ENCODE measurements at regions not wholly inside any gene's neighbourhood (a gene's known extent, or its start where the extent isn't known, plus 50 kb on each side); places are given as distances from the start of the nearest gene placed in this dataset.

- H3K9me3 ChIP-seq = no peaks in the 10 kb centered on the region
- no peaks in the 10 kb centered on the region for H3K36me3 ChIP-seq
- no peaks in the 10 kb centered on the region for H3K27me3 ChIP-seq
- intact Hi-C loops (cut with DNase I; ENCODE audit: low total_unique reads) = no loop called here
- TF ChIP-seq CTCF (IDR thresholded peaks at IDR 0.05) = no peak
- no peak for TF ChIP-seq POLR2A (IDR thresholded peaks at IDR 0.05)
- TF ChIP-seq POLR2AphosphoS5 (IDR thresholded peaks at IDR 0.05) = no peak
- no peak for TF ChIP-seq EP300 (IDR thresholded peaks at IDR 0.05)
- no peak overlapping the region for H3K27ac ChIP-seq
- DNase-seq = no peak
- WGBS, 5 donors = 65 to 86% (median 78%) methylated on average over 3 of the region's 3 CpGs
- H3K4me3 ChIP-seq = no peak overlapping the region
- no peaks in the 10 kb centered on the region for H3K4me1 ChIP-seq
These were observed 475.7 kb upstream of the PKDCC start for GRCh38 chr2:41572154-41572553.

DNA sequence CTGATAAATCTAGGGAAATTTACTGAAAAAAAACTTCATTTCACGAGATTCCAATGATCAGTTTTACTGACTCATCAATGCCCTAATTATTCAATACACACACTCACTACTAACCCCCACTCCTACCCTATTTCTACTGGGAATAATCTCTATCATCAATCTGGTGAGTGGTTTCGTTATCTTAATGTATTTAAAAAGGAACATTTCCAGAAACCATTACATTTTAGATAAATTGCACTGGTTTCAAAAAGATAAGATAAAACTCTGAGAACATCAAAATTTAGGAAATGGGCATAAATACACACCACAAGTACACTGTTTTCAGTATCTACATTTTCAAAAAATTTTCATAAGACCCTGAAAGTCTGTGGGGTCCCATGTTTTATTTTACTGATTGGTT is 471.4 kb upstream of the PKDCC start:
- 56 to 73% (median 62%) methylated on average over 2 of the region's 2 CpGs for WGBS, 5 donors
- no peaks in the 10 kb centered on the region for H3K36me3 ChIP-seq
- no peak overlapping the region for H3K4me3 ChIP-seq
- no peaks in the 10 kb centered on the region for H3K27me3 ChIP-seq
- no peak for DNase-seq
- TF ChIP-seq CTCF (IDR thresholded peaks at IDR 0.05) (no peak), EP300 (IDR thresholded peaks at IDR 0.05) (no peak)
- no peaks in the 10 kb centered on the region for H3K9me3 ChIP-seq
- intact Hi-C loops (cut with DNase I; ENCODE audit: low total_unique reads) = no loop called here
- H3K4me1 ChIP-seq = no peaks in the 10 kb centered on the region
- no peak overlapping the region for H3K27ac ChIP-seq

- Histone ChIP-seq H3K9me3 (peaks cover 0 to 17% (median 8%) of the 10 kb centered on the region in 4 donors), H3K4me1 (no peaks in the 10 kb centered on the region), H3K36me3 (no peaks in the 10 kb centered on the region), H3K4me3 (no peak overlapping the region), H3K27ac (no peak overlapping the region), H3K27me3 (no peaks in the 10 kb centered on the region)
- TF ChIP-seq CTCF (IDR thresholded peaks at IDR 0.05) = no peak
- TF ChIP-seq EP300 (IDR thresholded peaks at IDR 0.05) = no peak
- no peak for TF ChIP-seq POLR2AphosphoS5 (IDR thresholded peaks at IDR 0.05)
- no peak for TF ChIP-seq POLR2A (IDR thresholded peaks at IDR 0.05)
- intact Hi-C loops (cut with DNase I; ENCODE audit: low total_unique reads) = no loop called here
- 67 to 85% (median 79%) methylated on average over 2 of the region's 2 CpGs for WGBS, 5 donors
- no peak for DNase-seq
These were observed 468.0 kb upstream of the PKDCC start for GRCh38 chr2:41579806-41580205.

DNA sequence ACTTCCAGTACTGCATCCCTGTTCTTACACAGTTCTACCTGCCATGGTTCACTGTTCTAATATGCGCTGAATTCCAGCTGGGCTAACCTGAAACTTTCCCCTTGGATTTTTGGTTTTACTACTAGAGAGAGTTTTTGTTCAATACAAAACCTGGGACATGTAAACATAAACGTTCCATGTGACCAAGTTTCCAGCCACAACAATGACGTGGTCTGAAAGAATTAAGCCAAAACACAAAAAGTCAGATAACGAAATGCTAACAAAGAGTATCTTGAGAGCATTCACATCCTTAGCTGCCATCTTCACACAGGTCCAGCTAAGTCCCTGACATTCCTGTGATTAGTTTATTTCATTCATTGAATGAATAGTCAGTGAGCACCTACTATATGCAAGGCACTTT is 467.0 kb upstream of the PKDCC start:
- Histone ChIP-seq H3K4me3 (no peak overlapping the region), H3K27ac (no peak overlapping the region), H3K36me3 (no peaks in the 10 kb centered on the region), H3K27me3 (no peaks in the 10 kb centered on the region), H3K9me3 (peaks cover 0 to 27% (median 11%) of the 10 kb centered on the region in 4 donors), H3K4me1 (no peaks in the 10 kb centered on the region)
- TF ChIP-seq EP300 (IDR thresholded peaks at IDR 0.05) = no peak
- TF ChIP-seq POLR2AphosphoS5 (IDR thresholded peaks at IDR 0.05) = no peak
- TF ChIP-seq POLR2A (IDR thresholded peaks at IDR 0.05) = no peak
- no peak for TF ChIP-seq CTCF (IDR thresholded peaks at IDR 0.05)
- WGBS, 5 donors = 62 to 80% (median 74%) methylated on average over 4 of the region's 4 CpGs
- intact Hi-C loops (cut with DNase I; ENCODE audit: low total_unique reads) = no loop called here
- no peak for DNase-seq

Data from stomach (tissue), 8 donors.